Endodermal cell (in vitro differentiated cells): ENCODE measurements at regions not wholly inside any gene's neighbourhood (a gene's known extent, or its start where the extent isn't known, plus 50 kb on each side); places are given as distances from the start of the nearest gene placed in this dataset.

ENCODE experiments used
- DNase-seq: peaks from one replicate; pipeline ENCODE4 v3.0.0-alpha.2; 2017
- H3K27ac ChIP-seq: 2 replicates; pipeline ENCODE4 v1.5.1; 2013; ENCODE audit warnings: mild to moderate bottlenecking, low read depth, low read length, moderate library complexity
- H3K27me3 ChIP-seq: 2 replicates; pipeline ENCODE4 v1.6.1; 2013; ENCODE audit warnings: mild to moderate bottlenecking, low read length, moderate library complexity; ENCODE audit not compliant: insufficient read depth, control insufficient read depth, poor library complexity, severe bottlenecking
- H3K36me3 ChIP-seq: 2 replicates; pipeline ENCODE4 v1.7.0; 2013; ENCODE audit warnings: mild to moderate bottlenecking, low read length, moderate library complexity; ENCODE audit not compliant: control insufficient read depth, insufficient read depth
- H3K4me1 ChIP-seq: one replicate; pipeline ENCODE4 v1.7.0; 2013; ENCODE audit warnings: low read length; ENCODE audit not compliant: control insufficient read depth, insufficient read depth
- H3K4me3 ChIP-seq: 2 replicates; pipeline ENCODE4 v1.5.1; 2013; ENCODE audit warnings: mild to moderate bottlenecking, low read length, moderate library complexity
- H3K9ac ChIP-seq: 2 replicates; pipeline ENCODE4 v1.6.1; 2013; ENCODE audit warnings: mild to moderate bottlenecking, low read length, moderate library complexity; ENCODE audit not compliant: poor library complexity, severe bottlenecking; ENCODE audit errors: extremely low read depth
- H3K9me3 ChIP-seq: 2 replicates; pipeline ENCODE4 v1.6.1; 2013; ENCODE audit warnings: mild to moderate bottlenecking, low read length, moderate library complexity; ENCODE audit not compliant: control insufficient read depth
- H3K27ac Mint-ChIP-seq: 2 replicates; pipeline ENCODE4 v1.8.0; 2020; ENCODE audit warnings: mixed read lengths
- H3K27me3 Mint-ChIP-seq: 2 replicates; pipeline ENCODE4 v1.8.0; 2021; ENCODE audit warnings: mild to moderate bottlenecking, mixed read lengths; ENCODE audit not compliant: insufficient read depth
- H3K36me3 Mint-ChIP-seq: 2 replicates; pipeline ENCODE4 v1.8.0; 2020; ENCODE audit warnings: low read depth, mixed read lengths
- H3K4me1 Mint-ChIP-seq: 2 replicates; pipeline ENCODE4 v1.8.0; 2020; ENCODE audit warnings: mixed read lengths
- H3K4me3 Mint-ChIP-seq: 2 replicates; pipeline ENCODE4 v1.8.0; 2020; ENCODE audit warnings: mild to moderate bottlenecking, moderate library complexity, mixed read lengths
- H3K9me3 Mint-ChIP-seq: 2 replicates; pipeline ENCODE4 v1.8.0; 2020; ENCODE audit warnings: mild to moderate bottlenecking, mixed read lengths
- WGBS, 2 experiments: methylation state at CpG; one replicate each; pipeline versions ENCODE4 v1.1.5 to v1.1.7; 2013; ENCODE audit warnings: missing lambda C conversion rate in 2 of 2, mixed read lengths in 1 of 2; ENCODE audit not compliant: insufficient coverage in 1 of 2, insufficient read length in 1 of 2; 5-methylcytosine and 5-hydroxymethylcytosine counted together
- TF ChIP-seq, protein P1 (sequence below): fragments of 200-600 bp; sonication (generic); conservative IDR thresholded peaks from 2 replicates; pipeline ENCODE4 v1.5.0; 2021; ENCODE audit warnings: antibody characterized with exemption, mild to moderate bottlenecking

DNA sequence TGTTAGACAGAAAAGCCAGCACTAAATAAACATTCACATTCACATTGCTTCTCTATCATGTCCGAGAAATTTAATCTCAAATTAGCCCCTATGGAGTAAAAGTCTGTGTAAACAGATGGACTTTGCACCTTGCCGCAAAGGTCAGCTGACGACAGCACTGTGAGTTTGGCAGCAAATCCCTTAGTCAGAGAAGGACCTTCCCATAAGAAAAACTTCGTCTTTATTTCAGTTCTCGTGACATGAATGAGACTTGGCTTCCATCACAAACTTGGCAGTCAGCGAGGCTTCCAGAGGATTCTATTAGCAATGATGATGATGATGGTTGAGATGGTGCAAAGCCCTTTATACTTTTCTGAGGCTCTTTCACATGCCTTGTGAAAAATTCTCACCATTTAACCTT is 133.7 kb upstream of the IFNGR1 start:
- H3K4me3 Mint-ChIP-seq = no peak overlapping the region
- no peak overlapping the region for H3K4me3 ChIP-seq
- H3K4me1 Mint-ChIP-seq = no peaks in the 10 kb centered on the region
- H3K36me3 ChIP-seq = no peaks in the 10 kb centered on the region
- no peaks in the 10 kb centered on the region for H3K4me1 ChIP-seq
- H3K27ac ChIP-seq = no peak overlapping the region
- no peaks in the 10 kb centered on the region for H3K27me3 ChIP-seq
- DNase-seq = no peak
- TF ChIP-seq, protein P1, sequence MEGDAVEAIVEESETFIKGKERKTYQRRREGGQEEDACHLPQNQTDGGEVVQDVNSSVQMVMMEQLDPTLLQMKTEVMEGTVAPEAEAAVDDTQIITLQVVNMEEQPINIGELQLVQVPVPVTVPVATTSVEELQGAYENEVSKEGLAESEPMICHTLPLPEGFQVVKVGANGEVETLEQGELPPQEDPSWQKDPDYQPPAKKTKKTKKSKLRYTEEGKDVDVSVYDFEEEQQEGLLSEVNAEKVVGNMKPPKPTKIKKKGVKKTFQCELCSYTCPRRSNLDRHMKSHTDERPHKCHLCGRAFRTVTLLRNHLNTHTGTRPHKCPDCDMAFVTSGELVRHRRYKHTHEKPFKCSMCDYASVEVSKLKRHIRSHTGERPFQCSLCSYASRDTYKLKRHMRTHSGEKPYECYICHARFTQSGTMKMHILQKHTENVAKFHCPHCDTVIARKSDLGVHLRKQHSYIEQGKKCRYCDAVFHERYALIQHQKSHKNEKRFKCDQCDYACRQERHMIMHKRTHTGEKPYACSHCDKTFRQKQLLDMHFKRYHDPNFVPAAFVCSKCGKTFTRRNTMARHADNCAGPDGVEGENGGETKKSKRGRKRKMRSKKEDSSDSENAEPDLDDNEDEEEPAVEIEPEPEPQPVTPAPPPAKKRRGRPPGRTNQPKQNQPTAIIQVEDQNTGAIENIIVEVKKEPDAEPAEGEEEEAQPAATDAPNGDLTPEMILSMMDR = no peak
- H3K9me3 ChIP-seq = no peaks in the 10 kb centered on the region
- no peaks in the 10 kb centered on the region for H3K36me3 Mint-ChIP-seq
- H3K9me3 Mint-ChIP-seq = no peaks in the 10 kb centered on the region
- H3K27ac Mint-ChIP-seq = no peak overlapping the region
- H3K9ac ChIP-seq = no peak overlapping the region
- H3K27me3 Mint-ChIP-seq = no peaks in the 10 kb centered on the region
- 91 to 96% methylated on average over 6 of the region's 6 CpGs for WGBS, 2 experiments

DNA sequence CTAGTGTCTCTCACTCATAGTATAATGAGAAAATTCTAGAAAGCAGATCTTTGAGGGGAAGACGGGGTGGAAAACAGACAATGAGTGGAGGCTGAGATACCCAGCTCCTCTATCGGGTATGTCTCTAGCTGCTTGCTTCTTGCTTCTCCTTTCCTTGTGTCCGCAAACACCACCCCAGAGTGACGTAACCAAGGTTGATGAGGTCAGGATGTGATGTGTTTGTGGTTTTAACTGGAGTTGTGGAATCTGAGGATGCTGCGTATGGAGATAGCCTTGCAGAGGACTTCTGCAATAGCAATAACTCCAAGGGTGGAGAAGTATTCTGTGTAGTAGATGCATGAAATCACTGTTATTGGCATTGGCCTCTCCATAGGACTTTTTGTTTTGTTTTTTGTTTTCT is 132.7 kb upstream of the IFNGR1 start:
- 92% methylated on average over 5 of the region's 5 CpGs; no CpG with 5 or more reads in 1 of the 2 experiments for WGBS, 2 experiments
- Mint-ChIP-seq H3K9me3 (no peaks in the 10 kb centered on the region), H3K27me3 (no peaks in the 10 kb centered on the region), H3K36me3 (no peaks in the 10 kb centered on the region), H3K4me1 (no peaks in the 10 kb centered on the region), H3K4me3 (no peak overlapping the region), H3K27ac (no peak overlapping the region)
- H3K27me3 ChIP-seq = no peaks in the 10 kb centered on the region
- H3K4me3 ChIP-seq = no peak overlapping the region
- H3K27ac ChIP-seq = no peak overlapping the region
- H3K36me3 ChIP-seq = no peaks in the 10 kb centered on the region
- no peak overlapping the region for H3K9ac ChIP-seq
- H3K9me3 ChIP-seq = no peaks in the 10 kb centered on the region
- H3K4me1 ChIP-seq = no peaks in the 10 kb centered on the region
- TF ChIP-seq, protein P1 = no peak
- no peak for DNase-seq

DNA sequence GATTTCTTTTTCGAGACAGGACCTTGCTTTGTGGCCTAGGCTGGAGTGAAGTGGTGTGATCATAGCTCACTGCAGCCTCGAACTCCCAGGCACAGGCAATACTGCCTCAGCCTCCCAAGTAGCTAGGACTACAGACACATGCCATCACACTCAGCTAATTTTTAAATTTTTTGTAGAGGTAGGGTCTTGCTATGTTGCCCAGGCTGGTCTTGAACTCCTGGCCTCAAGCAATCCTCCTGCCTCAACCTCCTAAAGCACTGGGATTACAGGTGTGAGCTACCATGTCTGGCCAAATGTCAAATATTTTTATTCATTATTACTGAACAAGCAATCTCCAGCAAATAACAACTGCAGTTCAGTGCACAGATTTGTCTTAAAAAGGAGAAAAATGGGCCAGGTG is 131.7 kb upstream of the IFNGR1 start:
- Histone ChIP-seq H3K27me3 (no peaks in the 10 kb centered on the region), H3K9me3 (no peaks in the 10 kb centered on the region), H3K4me3 (no peak overlapping the region), H3K9ac (no peak overlapping the region), H3K36me3 (no peaks in the 10 kb centered on the region), H3K4me1 (no peaks in the 10 kb centered on the region), H3K27ac (no peak overlapping the region)
- WGBS, 2 experiments = 84 to 100% methylated on average over 1 to 2 of the region's 2 CpGs
- TF ChIP-seq, protein P1 = no peak
- H3K4me3 Mint-ChIP-seq = no peak overlapping the region
- no peaks in the 10 kb centered on the region for H3K4me1 Mint-ChIP-seq
- no peak overlapping the region for H3K27ac Mint-ChIP-seq
- no peaks in the 10 kb centered on the region for H3K36me3 Mint-ChIP-seq
- H3K27me3 Mint-ChIP-seq = no peaks in the 10 kb centered on the region
- no peaks in the 10 kb centered on the region for H3K9me3 Mint-ChIP-seq
- DNase-seq = no peak
